ENCODE measurements at regions not wholly inside any gene's neighbourhood (a gene's known extent, or its start where the extent isn't known, plus 50 kb on each side); places are given as distances from the start of the nearest gene placed in this dataset.

- CTCF ChIA-PET: no interaction called here
- H4K20me1 ChIP-seq (ENCODE audit: control insufficient read depth, insufficient read depth, low read length, poor library complexity, severe bottlenecking): no peaks in the 10 kb centered on the region
- Mint-ChIP-seq H3K9me3 (ENCODE audit: insufficient read depth) (no peaks in the 10 kb centered on the region), H3K4me3 (no peak overlapping the region), H3K4me1 (no peaks in the 10 kb centered on the region), H3K27me3 (peaks cover 3% of the 10 kb centered on the region), H3K27ac (no peak overlapping the region)
- WGBS (ENCODE audit: insufficient coverage): 91% methylated on average over 1 of the region's 1 CpG
- peaks cover 0 to 3% (median 0%) of the 10 kb centered on the region in 4 experiments for H3K27me3 ChIP-seq (replicated peaks in 1 of 4; ENCODE audit: control extremely low read depth in 1 of 4, control insufficient read depth in 3 of 4, insufficient read depth in 4 of 4, low read length in 3 of 4)
- no peak for DNase-seq
- no peak for TF ChIP-seq EZH2 (IDR thresholded peaks at IDR 0.05; ENCODE audit: borderline replicate concordance, insufficient read depth, low read depth, low read length, poor library complexity, severe bottlenecking)
- TF ChIP-seq, protein P1, sequence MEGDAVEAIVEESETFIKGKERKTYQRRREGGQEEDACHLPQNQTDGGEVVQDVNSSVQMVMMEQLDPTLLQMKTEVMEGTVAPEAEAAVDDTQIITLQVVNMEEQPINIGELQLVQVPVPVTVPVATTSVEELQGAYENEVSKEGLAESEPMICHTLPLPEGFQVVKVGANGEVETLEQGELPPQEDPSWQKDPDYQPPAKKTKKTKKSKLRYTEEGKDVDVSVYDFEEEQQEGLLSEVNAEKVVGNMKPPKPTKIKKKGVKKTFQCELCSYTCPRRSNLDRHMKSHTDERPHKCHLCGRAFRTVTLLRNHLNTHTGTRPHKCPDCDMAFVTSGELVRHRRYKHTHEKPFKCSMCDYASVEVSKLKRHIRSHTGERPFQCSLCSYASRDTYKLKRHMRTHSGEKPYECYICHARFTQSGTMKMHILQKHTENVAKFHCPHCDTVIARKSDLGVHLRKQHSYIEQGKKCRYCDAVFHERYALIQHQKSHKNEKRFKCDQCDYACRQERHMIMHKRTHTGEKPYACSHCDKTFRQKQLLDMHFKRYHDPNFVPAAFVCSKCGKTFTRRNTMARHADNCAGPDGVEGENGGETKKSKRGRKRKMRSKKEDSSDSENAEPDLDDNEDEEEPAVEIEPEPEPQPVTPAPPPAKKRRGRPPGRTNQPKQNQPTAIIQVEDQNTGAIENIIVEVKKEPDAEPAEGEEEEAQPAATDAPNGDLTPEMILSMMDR (IDR thresholded peaks at IDR 0.05): no peak
- H2AFZ ChIP-seq (ENCODE audit: insufficient read depth, low read depth, low read length, poor library complexity, severe bottlenecking): no peak overlapping the region
- H3K4me2 ChIP-seq (replicated peaks; ENCODE audit: low read depth, low read length, poor library complexity, severe bottlenecking): no peak overlapping the region
- intact Hi-C loops (cut with micrococcal nuclease): no loop called here
- no peaks in the 10 kb centered on the region for H3K4me1 ChIP-seq (ENCODE audit: control insufficient read depth in 2 of 2, insufficient read depth in 2 of 2, low read length in 2 of 2)
- no peak overlapping the region for H3K27ac ChIP-seq (ENCODE audit: low read length in 2 of 2)
- POLR2A ChIA-PET: no interaction called here
- ATAC-seq (ENCODE audit: low read depth): no peak
- H3K9ac ChIP-seq (ENCODE audit: low read length): no peak overlapping the region
- no peak overlapping the region for H3K4me3 ChIP-seq (ENCODE audit: control extremely low read depth in 1 of 5, extremely low read depth in 1 of 5, insufficient read depth in 1 of 5, low read depth in 2 of 5, low read length in 4 of 5)
- no peaks in the 10 kb centered on the region for H3K79me2 ChIP-seq (ENCODE audit: control insufficient read depth, insufficient read depth, low read length)
- no peaks in the 10 kb centered on the region for H3K36me3 ChIP-seq (replicated peaks in 1 of 2; ENCODE audit: control extremely low read depth in 1 of 2, control insufficient read depth in 1 of 2, extremely low read depth in 1 of 2, insufficient read depth in 2 of 2, low read length in 1 of 2)
- H3K9me3 ChIP-seq (ENCODE audit: control extremely low read depth in 1 of 3, control insufficient read depth in 2 of 3, insufficient read depth in 1 of 3, low read length in 2 of 3): no peaks in the 10 kb centered on the region
Measured at GRCh38 chr12:77226368-77226767, 161.0 kb upstream of the E2F7 start.

DNA sequence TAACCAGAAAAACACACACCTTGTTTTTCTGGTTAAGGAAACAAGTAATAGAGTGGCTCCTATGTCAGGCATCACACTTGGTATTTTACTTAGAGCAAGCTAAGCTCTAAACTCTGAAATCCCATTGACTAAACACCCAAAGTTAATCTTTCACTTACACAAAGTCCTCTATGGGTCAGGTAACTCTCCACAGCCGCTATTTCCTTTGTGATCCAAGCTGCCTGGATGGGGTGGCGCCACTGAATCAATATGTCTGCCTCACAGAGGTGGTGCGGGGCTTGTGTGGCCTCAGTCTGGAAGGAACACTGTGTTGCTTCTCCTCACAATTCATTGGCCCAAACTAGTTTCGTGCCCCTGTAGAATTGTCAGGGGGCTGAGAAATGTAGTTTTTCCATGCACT is 160.0 kb upstream of the E2F7 start:
- ChIA-PET POLR2A (no interaction called here), CTCF (no interaction called here)
- H4K20me1 ChIP-seq (ENCODE audit: control insufficient read depth, insufficient read depth, low read length, poor library complexity, severe bottlenecking): no peaks in the 10 kb centered on the region
- H3K36me3 ChIP-seq (replicated peaks in 1 of 2; ENCODE audit: control extremely low read depth in 1 of 2, control insufficient read depth in 1 of 2, extremely low read depth in 1 of 2, insufficient read depth in 2 of 2, low read length in 1 of 2): no peaks in the 10 kb centered on the region
- DNase-seq (no peak), ATAC-seq (ENCODE audit: low read depth) (no peak)
- no peaks in the 10 kb centered on the region for H3K4me1 ChIP-seq (ENCODE audit: control insufficient read depth in 2 of 2, insufficient read depth in 2 of 2, low read length in 2 of 2)
- no peak overlapping the region for H3K9ac ChIP-seq (ENCODE audit: low read length)
- no peak overlapping the region for H3K27ac ChIP-seq (ENCODE audit: low read length in 2 of 2)
- no peaks in the 10 kb centered on the region for H3K27me3 ChIP-seq (replicated peaks in 1 of 4; ENCODE audit: control extremely low read depth in 1 of 4, control insufficient read depth in 3 of 4, insufficient read depth in 4 of 4, low read length in 3 of 4)
- H3K27ac Mint-ChIP-seq: no peak overlapping the region
- H3K4me3 Mint-ChIP-seq: no peak overlapping the region
- H3K4me2 ChIP-seq (replicated peaks; ENCODE audit: low read depth, low read length, poor library complexity, severe bottlenecking): no peak overlapping the region
- no peak overlapping the region for H2AFZ ChIP-seq (ENCODE audit: insufficient read depth, low read depth, low read length, poor library complexity, severe bottlenecking)
- intact Hi-C loops (cut with micrococcal nuclease): no loop called here
- H3K9me3 Mint-ChIP-seq (ENCODE audit: insufficient read depth): no peaks in the 10 kb centered on the region
- TF ChIP-seq, protein P1 (IDR thresholded peaks at IDR 0.05): no peak
- no peak for TF ChIP-seq EZH2 (IDR thresholded peaks at IDR 0.05; ENCODE audit: borderline replicate concordance, insufficient read depth, low read depth, low read length, poor library complexity, severe bottlenecking)
- H3K79me2 ChIP-seq (ENCODE audit: control insufficient read depth, insufficient read depth, low read length): no peaks in the 10 kb centered on the region
- H3K4me3 ChIP-seq (ENCODE audit: control extremely low read depth in 1 of 5, extremely low read depth in 1 of 5, insufficient read depth in 1 of 5, low read depth in 2 of 5, low read length in 4 of 5): no peak overlapping the region
- no peaks in the 10 kb centered on the region for H3K9me3 ChIP-seq (ENCODE audit: control extremely low read depth in 1 of 3, control insufficient read depth in 2 of 3, insufficient read depth in 1 of 3, low read length in 2 of 3)
- WGBS (ENCODE audit: insufficient coverage): 75% methylated on average over 2 of the region's 4 CpGs
- peaks cover 3% of the 10 kb centered on the region for H3K27me3 Mint-ChIP-seq
- no peaks in the 10 kb centered on the region for H3K4me1 Mint-ChIP-seq
